ENCODE measurements at regions not wholly inside any gene's neighbourhood (a gene's known extent, or its start where the extent isn't known, plus 50 kb on each side); places are given as distances from the start of the nearest gene placed in this dataset.

DNA sequence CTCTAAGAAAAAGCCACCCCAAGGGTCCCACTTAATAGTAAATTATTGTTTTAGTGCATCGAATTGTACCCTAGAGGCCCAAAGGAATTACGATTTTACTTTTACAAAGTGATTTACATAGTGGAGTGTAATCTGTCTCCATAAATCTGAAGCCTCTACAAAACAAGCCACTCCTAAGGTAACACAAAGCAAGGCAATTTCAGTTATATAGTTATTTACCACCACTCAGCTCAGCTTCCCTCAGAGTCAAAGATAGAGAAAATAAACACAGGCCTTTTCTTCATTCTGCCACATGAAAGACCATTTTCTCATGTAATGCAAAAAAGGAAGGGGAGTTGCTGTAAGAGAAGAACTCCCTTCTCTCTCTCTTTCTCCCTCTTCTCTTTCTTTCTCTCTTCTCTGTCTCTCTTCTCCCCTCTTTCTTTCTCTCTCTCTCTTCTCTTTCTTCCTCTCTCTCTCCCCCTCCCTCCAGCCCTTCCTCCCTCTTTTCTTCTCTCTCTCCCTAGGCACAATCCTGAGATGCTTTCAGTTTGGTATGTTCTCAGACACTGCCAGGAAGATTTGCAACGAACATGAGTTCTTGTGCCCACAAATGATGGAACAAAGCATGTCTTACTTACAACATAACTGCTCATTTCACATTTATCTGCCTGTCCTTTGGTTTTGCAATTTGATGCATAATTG is 264.5 kb downstream of the BCL2 start:
- TF ChIP-seq, protein P1, sequence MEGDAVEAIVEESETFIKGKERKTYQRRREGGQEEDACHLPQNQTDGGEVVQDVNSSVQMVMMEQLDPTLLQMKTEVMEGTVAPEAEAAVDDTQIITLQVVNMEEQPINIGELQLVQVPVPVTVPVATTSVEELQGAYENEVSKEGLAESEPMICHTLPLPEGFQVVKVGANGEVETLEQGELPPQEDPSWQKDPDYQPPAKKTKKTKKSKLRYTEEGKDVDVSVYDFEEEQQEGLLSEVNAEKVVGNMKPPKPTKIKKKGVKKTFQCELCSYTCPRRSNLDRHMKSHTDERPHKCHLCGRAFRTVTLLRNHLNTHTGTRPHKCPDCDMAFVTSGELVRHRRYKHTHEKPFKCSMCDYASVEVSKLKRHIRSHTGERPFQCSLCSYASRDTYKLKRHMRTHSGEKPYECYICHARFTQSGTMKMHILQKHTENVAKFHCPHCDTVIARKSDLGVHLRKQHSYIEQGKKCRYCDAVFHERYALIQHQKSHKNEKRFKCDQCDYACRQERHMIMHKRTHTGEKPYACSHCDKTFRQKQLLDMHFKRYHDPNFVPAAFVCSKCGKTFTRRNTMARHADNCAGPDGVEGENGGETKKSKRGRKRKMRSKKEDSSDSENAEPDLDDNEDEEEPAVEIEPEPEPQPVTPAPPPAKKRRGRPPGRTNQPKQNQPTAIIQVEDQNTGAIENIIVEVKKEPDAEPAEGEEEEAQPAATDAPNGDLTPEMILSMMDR (IDR thresholded peaks at IDR 0.05): no peak
- TF ChIP-seq, protein P2, sequence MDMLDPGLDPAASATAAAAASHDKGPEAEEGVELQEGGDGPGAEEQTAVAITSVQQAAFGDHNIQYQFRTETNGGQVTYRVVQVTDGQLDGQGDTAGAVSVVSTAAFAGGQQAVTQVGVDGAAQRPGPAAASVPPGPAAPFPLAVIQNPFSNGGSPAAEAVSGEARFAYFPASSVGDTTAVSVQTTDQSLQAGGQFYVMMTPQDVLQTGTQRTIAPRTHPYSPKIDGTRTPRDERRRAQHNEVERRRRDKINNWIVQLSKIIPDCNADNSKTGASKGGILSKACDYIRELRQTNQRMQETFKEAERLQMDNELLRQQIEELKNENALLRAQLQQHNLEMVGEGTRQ (CRISPR knock-in tag; IDR thresholded peaks at IDR 0.05): no peak
- no peak for TF ChIP-seq TCF7 (CRISPR knock-in tag; IDR thresholded peaks at IDR 0.05; ENCODE audit: low read depth)
- no peak for TF ChIP-seq TEAD4 (CRISPR knock-in tag; IDR thresholded peaks at IDR 0.05)
- no peak for TF ChIP-seq NFATC4 (CRISPR knock-in tag; IDR thresholded peaks at IDR 0.05)
- TF ChIP-seq TP53 (CRISPR knock-in tag; IDR thresholded peaks at IDR 0.05): no peak
- TF ChIP-seq, protein P3, sequence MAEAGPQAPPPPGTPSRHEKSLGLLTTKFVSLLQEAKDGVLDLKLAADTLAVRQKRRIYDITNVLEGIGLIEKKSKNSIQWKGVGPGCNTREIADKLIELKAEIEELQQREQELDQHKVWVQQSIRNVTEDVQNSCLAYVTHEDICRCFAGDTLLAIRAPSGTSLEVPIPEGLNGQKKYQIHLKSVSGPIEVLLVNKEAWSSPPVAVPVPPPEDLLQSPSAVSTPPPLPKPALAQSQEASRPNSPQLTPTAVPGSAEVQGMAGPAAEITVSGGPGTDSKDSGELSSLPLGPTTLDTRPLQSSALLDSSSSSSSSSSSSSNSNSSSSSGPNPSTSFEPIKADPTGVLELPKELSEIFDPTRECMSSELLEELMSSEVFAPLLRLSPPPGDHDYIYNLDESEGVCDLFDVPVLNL (CRISPR knock-in tag; IDR thresholded peaks at IDR 0.05; ENCODE audit: borderline replicate concordance, low read depth): no peak
